ENCODE measurements at regions not wholly inside any gene's neighbourhood (a gene's known extent, or its start where the extent isn't known, plus 50 kb on each side); places are given as distances from the start of the nearest gene placed in this dataset.

- H3K4me1 ChIP-seq (ENCODE audit: control insufficient read depth in 1 of 2, insufficient read depth in 1 of 2, low read depth in 1 of 2, low read length in 1 of 2), result no peaks in the 10 kb centered on the region
- no peak for TF ChIP-seq CTCF (IDR thresholded peaks at IDR 0.05)
- no peak overlapping the region for H3K27ac ChIP-seq
- H3K36me3 ChIP-seq, result no peaks in the 10 kb centered on the region
- no peak overlapping the region for H3K4me3 ChIP-seq (ENCODE audit: low read depth in 1 of 2, low read length in 1 of 2)
- H3K9me3 ChIP-seq, result no peaks in the 10 kb centered on the region
- no peaks in the 10 kb centered on the region for H3K27me3 ChIP-seq
These were observed 532.9 kb upstream of the NUDT12 start for GRCh38 chr5:104095527-104095926.

GRCh38 chr5:104088876-104089778 is 526.5 kb upstream of the NUDT12 start:
- Histone ChIP-seq H3K4me3 (ENCODE audit: low read depth in 1 of 2, low read length in 1 of 2) (no peak overlapping the region), H3K27ac (no peak overlapping the region), H3K4me1 (ENCODE audit: control insufficient read depth in 1 of 2, insufficient read depth in 1 of 2, low read depth in 1 of 2, low read length in 1 of 2) (no peaks in the 10 kb centered on the region), H3K9me3 (no peaks in the 10 kb centered on the region), H3K27me3 (no peaks in the 10 kb centered on the region), H3K36me3 (no peaks in the 10 kb centered on the region)
- TF ChIP-seq CTCF (IDR thresholded peaks at IDR 0.05), result no peak

GRCh38 chr5:104084896-104085295 is 522.3 kb upstream of the NUDT12 start:
- H3K27me3 ChIP-seq, result no peaks in the 10 kb centered on the region
- H3K36me3 ChIP-seq, result no peaks in the 10 kb centered on the region
- no peaks in the 10 kb centered on the region for H3K4me1 ChIP-seq (ENCODE audit: control insufficient read depth in 1 of 2, insufficient read depth in 1 of 2, low read depth in 1 of 2, low read length in 1 of 2)
- H3K27ac ChIP-seq, result no peak overlapping the region
- no peaks in the 10 kb centered on the region for H3K9me3 ChIP-seq
- no peak for TF ChIP-seq CTCF (IDR thresholded peaks at IDR 0.05)
- H3K4me3 ChIP-seq (ENCODE audit: low read depth in 1 of 2, low read length in 1 of 2), result no peak overlapping the region

- Histone ChIP-seq H3K9me3 (no peaks in the 10 kb centered on the region), H3K4me1 (ENCODE audit: control insufficient read depth in 1 of 2, insufficient read depth in 1 of 2, low read depth in 1 of 2, low read length in 1 of 2) (no peaks in the 10 kb centered on the region), H3K27me3 (no peaks in the 10 kb centered on the region), H3K36me3 (no peaks in the 10 kb centered on the region), H3K27ac (no peak overlapping the region), H3K4me3 (ENCODE audit: low read depth in 1 of 2, low read length in 1 of 2) (no peak overlapping the region)
- TF ChIP-seq CTCF (IDR thresholded peaks at IDR 0.05), result no peak
These were observed 520.2 kb upstream of the NUDT12 start for GRCh38 chr5:104082754-104083153.

- H3K9me3 ChIP-seq, result no peaks in the 10 kb centered on the region
- no peak for TF ChIP-seq CTCF (IDR thresholded peaks at IDR 0.05)
- H3K27me3 ChIP-seq, result no peaks in the 10 kb centered on the region
- H3K36me3 ChIP-seq, result no peaks in the 10 kb centered on the region
- H3K27ac ChIP-seq, result no peak overlapping the region
- H3K4me1 ChIP-seq (ENCODE audit: control insufficient read depth in 1 of 2, insufficient read depth in 1 of 2, low read depth in 1 of 2, low read length in 1 of 2), result no peaks in the 10 kb centered on the region
- no peak overlapping the region for H3K4me3 ChIP-seq (ENCODE audit: low read depth in 1 of 2, low read length in 1 of 2)
These were observed 518.6 kb upstream of the NUDT12 start for GRCh38 chr5:104081232-104081631.

All from neutrophil (primary cell).